ENCODE measurements at regions not wholly inside any gene's neighbourhood (a gene's known extent, or its start where the extent isn't known, plus 50 kb on each side); places are given as distances from the start of the nearest gene placed in this dataset.

DNA sequence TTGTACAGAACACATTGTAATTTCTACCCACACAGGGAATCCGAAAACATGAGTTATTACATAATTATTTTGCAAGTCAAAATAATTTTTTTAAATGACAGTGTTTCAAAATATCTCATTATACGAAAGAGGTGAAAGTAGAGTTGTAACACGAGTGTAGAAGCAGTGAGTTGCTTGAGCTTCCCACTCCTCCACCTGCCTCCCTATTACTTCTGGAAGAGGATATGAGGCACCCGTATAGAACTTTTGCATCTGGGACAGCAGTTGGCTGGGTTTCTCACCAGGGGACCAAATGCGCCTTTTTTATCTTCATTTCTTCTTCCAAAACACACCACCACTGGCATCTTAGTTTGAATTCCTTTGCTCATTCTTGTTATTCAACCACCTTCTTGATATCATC, 779.0 kb upstream of the COX7C start:
- Mint-ChIP-seq H3K36me3 (no peaks in the 10 kb centered on the region), H3K4me1 (no peaks in the 10 kb centered on the region), H3K27me3 (no peaks in the 10 kb centered on the region), H3K9me3 (ENCODE audit: low read depth) (peaks cover 2% of the 10 kb centered on the region), H3K27ac (no peak overlapping the region), H3K4me3 (no peak overlapping the region)
- CTCF ChIA-PET = no interaction called here
- DNase-seq (no peak), ATAC-seq (no peak)

- no peaks in the 10 kb centered on the region for H3K36me3 Mint-ChIP-seq
- H3K4me3 Mint-ChIP-seq = no peak overlapping the region
- no peaks in the 10 kb centered on the region for H3K9me3 Mint-ChIP-seq (ENCODE audit: low read depth)
- CTCF ChIA-PET = no interaction called here
- no peak overlapping the region for H3K27ac Mint-ChIP-seq
- no peaks in the 10 kb centered on the region for H3K4me1 Mint-ChIP-seq
- DNase-seq = no peak
- no peak for ATAC-seq
- H3K27me3 Mint-ChIP-seq = no peaks in the 10 kb centered on the region
These were observed 776.1 kb upstream of the COX7C start for GRCh38 chr5:85841653-85842052.

GRCh38 chr5:85843535-85843934, 774.2 kb upstream of the COX7C start:
- no peak overlapping the region for H3K27ac Mint-ChIP-seq
- no peaks in the 10 kb centered on the region for H3K36me3 Mint-ChIP-seq
- H3K4me3 Mint-ChIP-seq = no peak overlapping the region
- ATAC-seq (no peak), DNase-seq (no peak)
- no peaks in the 10 kb centered on the region for H3K4me1 Mint-ChIP-seq
- H3K27me3 Mint-ChIP-seq = no peaks in the 10 kb centered on the region
- H3K9me3 Mint-ChIP-seq (ENCODE audit: low read depth) = no peaks in the 10 kb centered on the region
- CTCF ChIA-PET = no interaction called here

- peaks cover 7% of the 10 kb centered on the region for H3K9me3 Mint-ChIP-seq (ENCODE audit: low read depth)
- no peaks in the 10 kb centered on the region for H3K27me3 Mint-ChIP-seq
- H3K4me1 Mint-ChIP-seq = no peaks in the 10 kb centered on the region
- CTCF ChIA-PET = no interaction called here
- no peak overlapping the region for H3K27ac Mint-ChIP-seq
- DNase-seq (no peak), ATAC-seq (no peak)
- no peak overlapping the region for H3K4me3 Mint-ChIP-seq
- H3K36me3 Mint-ChIP-seq = no peaks in the 10 kb centered on the region
These were observed 768.3 kb upstream of the COX7C start for GRCh38 chr5:85849411-85849810.

GRCh38 chr5:85865296-85865695, 752.4 kb upstream of the COX7C start:
- H3K36me3 Mint-ChIP-seq = no peaks in the 10 kb centered on the region
- ATAC-seq (no peak), DNase-seq (no peak)
- H3K4me3 Mint-ChIP-seq = no peak overlapping the region
- H3K9me3 Mint-ChIP-seq (ENCODE audit: low read depth) = peaks cover 3% of the 10 kb centered on the region
- CTCF ChIA-PET = no interaction called here
- H3K4me1 Mint-ChIP-seq = no peaks in the 10 kb centered on the region
- no peak overlapping the region for H3K27ac Mint-ChIP-seq
- no peaks in the 10 kb centered on the region for H3K27me3 Mint-ChIP-seq

GRCh38 chr5:85868070-85868469, 749.7 kb upstream of the COX7C start:
- no peaks in the 10 kb centered on the region for H3K4me1 Mint-ChIP-seq
- H3K36me3 Mint-ChIP-seq = no peaks in the 10 kb centered on the region
- H3K27me3 Mint-ChIP-seq = no peaks in the 10 kb centered on the region
- H3K4me3 Mint-ChIP-seq = no peak overlapping the region
- H3K27ac Mint-ChIP-seq = no peak overlapping the region
- peaks cover 3% of the 10 kb centered on the region for H3K9me3 Mint-ChIP-seq (ENCODE audit: low read depth)
- no peak for DNase-seq
- CTCF ChIA-PET = no interaction called here
- no peak for ATAC-seq

DNA sequence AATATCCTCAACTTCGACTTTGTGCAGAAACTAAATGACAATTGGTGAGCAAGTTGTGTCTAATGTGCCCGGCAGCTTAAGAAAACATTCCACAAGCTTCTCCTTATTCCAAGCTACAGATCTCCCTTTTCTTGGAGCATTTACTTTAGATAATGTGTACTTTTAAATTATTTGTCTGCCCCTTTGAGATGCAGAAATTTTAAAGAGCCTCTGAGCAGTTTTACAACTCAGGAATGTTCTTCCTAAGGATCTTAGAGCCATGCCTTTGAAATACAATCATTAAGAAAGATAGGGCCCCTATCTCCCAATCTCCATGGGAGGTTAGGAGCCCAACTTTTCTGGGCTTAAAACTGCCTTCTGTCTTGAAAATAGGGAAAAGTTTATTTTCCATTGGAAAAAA, 723.7 kb upstream of the COX7C start:
- DNase-seq = no peak
- no peaks in the 10 kb centered on the region for H3K27me3 Mint-ChIP-seq
- H3K4me1 Mint-ChIP-seq = no peaks in the 10 kb centered on the region
- no peak for ATAC-seq
- H3K36me3 Mint-ChIP-seq = no peaks in the 10 kb centered on the region
- peaks cover 2% of the 10 kb centered on the region for H3K9me3 Mint-ChIP-seq (ENCODE audit: low read depth)
- no peak overlapping the region for H3K4me3 Mint-ChIP-seq
- CTCF ChIA-PET = no interaction called here
- no peak overlapping the region for H3K27ac Mint-ChIP-seq

DNA sequence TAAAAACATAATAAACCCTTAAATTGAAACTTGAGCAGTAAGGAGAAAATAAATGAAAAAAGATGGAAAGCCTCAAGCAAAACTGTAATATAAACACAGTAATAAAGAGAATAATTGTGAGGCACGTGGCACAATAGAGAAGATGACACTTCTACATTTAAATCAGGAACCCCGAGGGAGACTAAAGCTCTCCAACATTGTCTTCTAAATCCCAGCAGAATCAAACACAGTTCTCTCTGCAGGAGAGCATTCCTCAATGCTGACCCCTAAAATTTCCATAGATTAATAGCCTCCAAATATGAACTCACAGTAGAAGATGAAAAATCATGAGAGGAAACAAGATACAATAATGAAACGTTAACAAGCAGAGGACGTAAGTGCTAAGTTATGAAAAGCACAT, 721.2 kb upstream of the COX7C start:
- CTCF ChIA-PET = no interaction called here

GRCh38 chr5:85906460-85906859, 711.3 kb upstream of the COX7C start:
- H3K36me3 Mint-ChIP-seq = no peaks in the 10 kb centered on the region
- peaks cover 5% of the 10 kb centered on the region for H3K9me3 Mint-ChIP-seq (ENCODE audit: low read depth)
- no peaks in the 10 kb centered on the region for H3K27me3 Mint-ChIP-seq
- ATAC-seq (no peak), DNase-seq (no peak)
- H3K4me1 Mint-ChIP-seq = no peaks in the 10 kb centered on the region
- CTCF ChIA-PET = no interaction called here
- H3K4me3 Mint-ChIP-seq = no peak overlapping the region
- H3K27ac Mint-ChIP-seq = no peak overlapping the region

More for the DNA sequence above, 721.2 kb upstream of the COX7C start:
- DNase-seq (no peak), ATAC-seq (no peak)
- no peaks in the 10 kb centered on the region for H3K9me3 Mint-ChIP-seq (ENCODE audit: low read depth)
- no peaks in the 10 kb centered on the region for H3K36me3 Mint-ChIP-seq
- H3K27ac Mint-ChIP-seq = no peak overlapping the region
- no peaks in the 10 kb centered on the region for H3K27me3 Mint-ChIP-seq
- no peaks in the 10 kb centered on the region for H3K4me1 Mint-ChIP-seq
- H3K4me3 Mint-ChIP-seq = no peak overlapping the region

DNA sequence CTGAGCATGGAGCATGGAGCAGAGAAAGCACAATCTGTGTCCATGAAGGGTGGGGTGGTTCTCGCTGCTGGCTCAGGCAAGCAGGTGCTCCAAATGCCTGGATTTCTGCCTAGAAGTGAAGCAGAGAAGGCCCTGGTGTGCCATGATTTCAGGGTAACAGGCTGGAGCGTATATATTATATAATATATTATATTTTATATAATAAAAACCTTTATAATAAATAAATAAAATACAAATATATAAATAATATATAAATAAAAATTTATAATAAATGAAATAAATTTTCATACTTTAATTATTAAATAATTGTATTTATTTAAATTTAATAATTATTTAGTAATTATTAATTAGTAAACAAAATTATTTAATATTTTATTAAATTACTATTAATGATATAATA, 707.4 kb upstream of the COX7C start:
- CTCF ChIA-PET = no interaction called here
- no peaks in the 10 kb centered on the region for H3K36me3 Mint-ChIP-seq
- no peaks in the 10 kb centered on the region for H3K27me3 Mint-ChIP-seq
- peaks cover 6% of the 10 kb centered on the region for H3K9me3 Mint-ChIP-seq (ENCODE audit: low read depth)
- H3K4me3 Mint-ChIP-seq = no peak overlapping the region
- H3K4me1 Mint-ChIP-seq = no peaks in the 10 kb centered on the region
- DNase-seq (no peak), ATAC-seq (no peak)
- no peak overlapping the region for H3K27ac Mint-ChIP-seq

DNA sequence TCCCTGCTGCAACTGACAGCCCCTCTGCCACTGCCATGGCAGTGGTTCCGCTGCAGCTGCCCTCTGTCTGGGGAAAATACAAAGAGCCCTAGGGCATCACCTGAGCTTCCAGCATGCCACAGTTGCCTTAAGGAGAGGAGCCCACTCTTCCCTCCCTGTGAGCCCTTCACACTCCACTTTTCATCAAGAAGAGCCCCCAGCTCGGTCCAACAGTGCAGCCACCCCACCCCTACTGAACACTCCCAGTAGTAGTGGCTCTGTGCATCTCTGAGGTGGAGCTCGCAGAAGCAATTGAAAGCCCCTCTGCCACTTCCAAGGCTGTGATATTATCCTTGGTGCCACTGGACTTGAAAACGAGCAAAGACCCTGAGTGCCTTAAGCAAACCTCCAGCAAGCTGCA, 696.8 kb upstream of the COX7C start:
- Mint-ChIP-seq H3K36me3 (no peaks in the 10 kb centered on the region), H3K4me3 (no peak overlapping the region), H3K4me1 (no peaks in the 10 kb centered on the region), H3K27me3 (no peaks in the 10 kb centered on the region), H3K27ac (no peak overlapping the region), H3K9me3 (ENCODE audit: low read depth) (peaks cover 7% of the 10 kb centered on the region)
- ATAC-seq (no peak), DNase-seq (no peak)
- CTCF ChIA-PET = no interaction called here

- no peaks in the 10 kb centered on the region for H3K27me3 Mint-ChIP-seq
- H3K36me3 Mint-ChIP-seq = no peaks in the 10 kb centered on the region
- CTCF ChIA-PET = no interaction called here
- no peak for DNase-seq
- no peak for ATAC-seq
- H3K4me3 Mint-ChIP-seq = no peak overlapping the region
- no peak overlapping the region for H3K27ac Mint-ChIP-seq
- H3K9me3 Mint-ChIP-seq (ENCODE audit: low read depth) = peaks cover 7% of the 10 kb centered on the region
- H3K4me1 Mint-ChIP-seq = no peaks in the 10 kb centered on the region
These were observed 696.2 kb upstream of the COX7C start for GRCh38 chr5:85921590-85921989.

DNA sequence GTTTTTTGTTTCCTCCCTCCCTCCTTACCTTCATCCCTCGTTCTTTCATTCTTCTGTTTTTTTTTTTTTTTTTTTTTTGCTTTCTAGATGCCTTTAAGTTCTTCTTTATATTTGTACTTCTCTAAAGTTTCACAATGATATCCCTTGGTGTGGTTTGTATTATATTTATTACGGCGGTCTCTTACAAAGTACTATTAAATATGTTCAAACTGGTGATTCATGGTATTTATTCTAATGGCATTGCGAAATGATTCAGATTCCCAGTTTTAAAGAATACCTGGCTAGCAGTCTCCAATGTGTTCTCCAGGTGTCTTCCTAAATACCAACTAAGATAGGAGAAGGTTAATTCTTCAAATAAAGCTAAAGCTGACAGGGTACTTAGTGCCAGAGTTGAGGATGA, 690.1 kb upstream of the COX7C start:
- Mint-ChIP-seq H3K9me3 (ENCODE audit: low read depth) (peaks cover 13% of the 10 kb centered on the region), H3K27ac (no peak overlapping the region), H3K4me3 (no peak overlapping the region), H3K27me3 (no peaks in the 10 kb centered on the region), H3K36me3 (no peaks in the 10 kb centered on the region), H3K4me1 (no peaks in the 10 kb centered on the region)
- CTCF ChIA-PET = no interaction called here
- ATAC-seq = no peak
- no peak for DNase-seq

- Mint-ChIP-seq H3K36me3 (no peaks in the 10 kb centered on the region), H3K4me1 (no peaks in the 10 kb centered on the region), H3K9me3 (ENCODE audit: low read depth) (peaks cover 8% of the 10 kb centered on the region), H3K4me3 (no peak overlapping the region), H3K27ac (no peak overlapping the region), H3K27me3 (no peaks in the 10 kb centered on the region)
- DNase-seq = no peak
- CTCF ChIA-PET = no interaction called here
- ATAC-seq = no peak
These were observed 688.0 kb upstream of the COX7C start for GRCh38 chr5:85929713-85930112.

DNA sequence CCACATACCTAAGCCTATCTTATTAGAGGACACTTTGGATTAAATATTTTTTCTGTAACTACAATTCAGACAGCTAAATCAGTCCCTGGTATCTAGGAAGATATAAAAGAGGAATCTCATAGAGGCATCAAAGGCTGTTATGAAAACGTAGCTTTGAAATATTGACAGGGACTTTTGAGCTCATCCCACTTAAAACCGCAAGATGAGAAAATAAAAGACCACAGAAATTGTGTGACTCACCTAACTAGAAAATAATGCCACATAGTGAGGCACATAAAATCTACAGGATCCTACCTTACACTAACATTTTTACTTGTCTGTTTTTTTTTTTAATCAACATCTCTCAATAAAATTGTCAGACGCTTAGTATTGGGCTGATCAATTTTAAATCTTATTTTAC, 686.5 kb upstream of the COX7C start:
- Mint-ChIP-seq H3K9me3 (ENCODE audit: low read depth) (peaks cover 8% of the 10 kb centered on the region), H3K4me3 (no peak overlapping the region), H3K36me3 (no peaks in the 10 kb centered on the region), H3K27me3 (no peaks in the 10 kb centered on the region), H3K27ac (no peak overlapping the region), H3K4me1 (no peaks in the 10 kb centered on the region)
- DNase-seq = no peak
- CTCF ChIA-PET = no interaction called here
- ATAC-seq = no peak
